ENCODE measurements at regions not wholly inside any gene's neighbourhood (a gene's known extent, or its start where the extent isn't known, plus 50 kb on each side); places are given as distances from the start of the nearest gene placed in this dataset.

- peak; percentile 24 for DNase-seq (ENCODE audit: low read depth)
Observed at GRCh38 chr15:85976986-85977385, 102.7 kb upstream of the AGBL1 start.

DNA sequence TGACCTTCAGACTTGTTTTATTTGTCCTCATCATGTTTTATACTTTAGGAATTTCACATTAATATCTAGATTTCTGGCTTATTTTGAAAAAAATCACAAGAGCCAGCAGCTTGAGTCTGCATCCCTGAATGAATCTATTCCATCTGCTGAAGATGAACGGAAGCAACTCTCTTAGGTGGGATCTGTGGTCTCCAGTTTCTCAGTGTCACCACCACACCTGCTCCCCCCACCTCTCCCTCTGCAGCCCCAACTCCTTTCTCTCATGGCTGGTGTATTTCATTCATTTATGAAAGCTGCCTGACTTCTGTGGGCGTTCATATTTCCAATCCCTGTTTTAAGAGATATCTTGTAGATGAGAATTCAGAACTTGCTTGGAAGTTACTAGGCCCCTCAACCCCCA lies 102.1 kb upstream of the AGBL1 start:
- DNase-seq (ENCODE audit: low read depth) = no peak

- no peak for DNase-seq (ENCODE audit: low read depth)
Observed at GRCh38 chr15:85979929-85980328, 99.7 kb upstream of the AGBL1 start.

- no peak for DNase-seq (ENCODE audit: low read depth)
Observed at GRCh38 chr15:85980946-85981345, 98.7 kb upstream of the AGBL1 start.

DNA sequence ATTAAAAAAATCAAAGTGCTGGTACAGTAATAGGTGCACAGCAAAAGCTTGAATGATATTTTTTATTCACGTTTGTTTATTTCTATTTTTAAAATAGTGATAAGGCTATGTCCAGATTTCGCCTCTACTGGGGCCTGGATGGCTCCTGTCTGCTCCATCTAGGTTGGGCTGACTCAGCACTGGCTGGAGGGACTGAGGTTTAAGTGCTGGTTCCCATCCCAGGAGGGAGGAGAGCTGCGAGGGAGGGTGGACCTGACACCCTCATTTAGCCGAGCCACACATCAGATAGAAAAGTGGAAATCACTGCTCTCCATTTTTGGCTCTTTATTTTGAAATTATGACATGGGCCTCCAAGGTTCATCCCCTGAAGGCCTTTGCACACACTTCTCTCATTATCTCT lies 95.4 kb upstream of the AGBL1 start:
- no peak for DNase-seq (ENCODE audit: low read depth)

GRCh38 chr15:85986116-85986515 lies 93.6 kb upstream of the AGBL1 start:
- DNase-seq (ENCODE audit: low read depth) = no peak

- DNase-seq (ENCODE audit: low read depth) = no peak
Observed at GRCh38 chr15:85986741-85987140, 92.9 kb upstream of the AGBL1 start.

GRCh38 chr15:85988741-85989140 lies 90.9 kb upstream of the AGBL1 start:
- no peak for DNase-seq (ENCODE audit: low read depth)

DNA sequence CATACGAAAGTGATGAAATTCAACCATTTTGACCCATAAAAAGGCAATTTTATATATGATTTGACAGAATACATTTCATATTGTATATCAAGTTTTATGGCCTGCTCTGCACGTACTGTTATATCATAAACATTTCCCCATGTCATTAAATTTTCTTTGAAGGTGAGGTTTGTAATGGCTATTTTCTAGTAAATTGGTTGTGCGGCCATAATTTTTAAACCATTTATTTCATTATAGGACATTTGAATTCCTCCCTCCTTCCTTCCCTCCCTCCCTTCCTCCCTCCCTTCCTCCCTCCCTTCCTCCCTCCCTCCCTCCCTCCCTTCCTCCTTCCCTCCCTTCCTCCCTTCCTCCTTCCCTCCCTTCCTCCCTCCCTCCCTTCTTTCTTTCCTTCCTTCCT lies 87.4 kb upstream of the AGBL1 start:
- no peak for DNase-seq (ENCODE audit: low read depth)

DNA sequence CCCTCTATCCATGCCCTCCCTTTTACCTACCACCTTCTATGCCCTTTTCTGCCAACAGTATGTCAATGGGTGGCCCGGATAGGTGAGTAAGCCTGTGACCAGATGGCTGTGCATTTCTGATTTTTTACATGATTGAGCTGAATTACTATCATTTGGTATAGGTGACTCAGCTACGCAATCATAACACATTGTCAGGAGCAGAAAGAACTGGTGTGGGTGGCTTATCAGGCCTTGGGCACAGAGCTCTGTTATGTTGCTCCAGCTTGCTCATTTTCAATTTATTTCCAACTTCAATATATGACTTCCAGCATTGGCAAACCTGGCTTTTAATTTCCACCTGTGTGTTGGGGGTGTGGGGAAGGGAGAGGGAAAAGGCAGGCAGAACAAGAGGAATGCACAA lies 86.6 kb upstream of the AGBL1 start:
- no peak for DNase-seq (ENCODE audit: low read depth)

- DNase-seq (ENCODE audit: low read depth) = no peak
Observed at GRCh38 chr15:85997618-85998017, 82.1 kb upstream of the AGBL1 start.

- no peak for DNase-seq (ENCODE audit: low read depth)
Observed at GRCh38 chr15:85999658-86000057, 80.0 kb upstream of the AGBL1 start.

- no peak for DNase-seq (ENCODE audit: low read depth)
Observed at GRCh38 chr15:86001200-86001599, 78.5 kb upstream of the AGBL1 start.

- no peak for DNase-seq (ENCODE audit: low read depth)
Observed at GRCh38 chr15:86002444-86002843, 77.2 kb upstream of the AGBL1 start.

GRCh38 chr15:86004061-86004460 lies 75.6 kb upstream of the AGBL1 start:
- no peak for DNase-seq (ENCODE audit: low read depth)

- no peak for DNase-seq (ENCODE audit: low read depth)
Observed at GRCh38 chr15:86006546-86006945, 73.1 kb upstream of the AGBL1 start.

- no peak for DNase-seq (ENCODE audit: low read depth)
Observed at GRCh38 chr15:86009727-86010126, 69.9 kb upstream of the AGBL1 start.

- DNase-seq (ENCODE audit: low read depth) = no peak
Observed at GRCh38 chr15:86010398-86010797, 69.3 kb upstream of the AGBL1 start.

DNA sequence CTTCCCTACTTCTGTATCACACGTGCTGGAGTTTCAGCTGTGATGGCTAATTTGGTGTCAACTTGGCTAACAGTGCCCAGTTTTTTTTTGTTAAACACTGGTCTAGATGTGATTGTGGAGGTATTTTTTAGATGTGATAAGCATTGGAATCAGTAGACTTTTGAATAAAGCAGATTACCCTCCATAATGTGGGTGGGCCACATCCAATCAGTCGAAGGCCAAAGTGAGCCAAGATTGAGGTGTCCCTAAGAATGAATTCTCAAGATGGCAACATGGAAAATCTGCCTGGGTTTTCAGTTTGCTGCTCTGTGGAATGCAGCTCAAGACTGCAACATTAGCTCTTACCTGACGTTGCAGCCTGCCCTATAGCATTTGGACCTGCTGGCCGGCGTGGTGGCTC lies 68.8 kb upstream of the AGBL1 start:
- DNase-seq (ENCODE audit: low read depth) = no peak

DNA sequence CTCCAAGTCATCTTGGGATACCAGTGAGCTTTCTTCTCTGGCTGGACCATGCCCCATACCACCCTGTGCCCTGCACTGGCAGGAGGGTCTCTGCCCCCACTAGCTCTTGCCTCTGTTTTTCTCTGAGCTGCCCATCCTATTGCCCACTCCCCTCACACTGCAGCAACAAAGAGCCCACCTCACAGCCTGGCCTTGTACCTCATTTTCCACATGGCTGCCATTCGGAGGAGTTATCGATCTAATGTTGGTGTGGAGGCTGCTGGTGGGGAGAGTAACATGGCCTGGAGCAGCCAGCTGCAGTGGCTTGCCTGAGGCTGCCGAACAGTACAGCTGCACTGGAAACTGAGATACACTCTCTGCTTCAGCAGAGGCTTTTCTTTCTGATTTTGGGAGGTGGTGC lies 65.7 kb upstream of the AGBL1 start:
- no peak for DNase-seq (ENCODE audit: low read depth)

DNA sequence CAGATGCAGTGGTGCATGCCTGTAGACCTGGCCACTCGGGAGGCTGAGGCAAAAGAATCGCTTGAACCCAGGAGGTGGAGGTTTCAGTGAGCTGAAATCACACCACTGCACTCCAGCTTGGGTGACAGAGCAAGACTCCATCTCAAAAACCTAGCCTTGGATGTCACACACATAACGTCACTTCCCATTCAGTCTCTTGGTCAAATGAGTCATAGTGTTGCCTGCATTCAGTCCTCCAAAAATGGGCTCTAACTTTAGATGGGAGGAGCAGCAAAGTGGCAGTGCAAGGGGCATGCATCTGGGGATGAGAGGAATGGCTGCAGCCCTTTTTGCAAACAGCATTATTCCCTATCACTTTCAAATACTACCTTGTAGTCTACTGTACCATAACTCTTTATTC lies 62.9 kb upstream of the AGBL1 start:
- no peak for DNase-seq (ENCODE audit: low read depth)

DNA sequence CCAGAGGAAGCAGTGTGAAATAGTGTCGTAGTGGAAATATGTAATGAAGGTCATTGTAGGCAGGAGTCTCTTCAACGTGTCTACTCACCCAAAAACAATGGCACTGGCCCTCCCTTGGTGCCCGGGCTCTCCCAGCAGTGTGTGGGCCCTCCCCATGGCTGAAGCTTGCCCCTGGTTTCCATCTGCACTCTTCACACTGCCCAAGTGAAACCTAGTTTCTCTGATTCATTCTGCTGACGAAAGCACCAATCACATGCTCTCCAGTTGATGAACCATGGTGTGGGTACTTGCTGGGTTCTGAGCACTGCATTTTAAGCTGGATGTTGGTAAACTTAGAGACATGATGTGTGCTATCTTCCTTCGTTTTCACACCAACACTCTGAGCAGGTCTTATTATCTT lies 61.0 kb upstream of the AGBL1 start:
- no peak for DNase-seq (ENCODE audit: low read depth)

- no peak for DNase-seq (ENCODE audit: low read depth)
Observed at GRCh38 chr15:86021281-86022264, 58.1 kb upstream of the AGBL1 start.

DNA sequence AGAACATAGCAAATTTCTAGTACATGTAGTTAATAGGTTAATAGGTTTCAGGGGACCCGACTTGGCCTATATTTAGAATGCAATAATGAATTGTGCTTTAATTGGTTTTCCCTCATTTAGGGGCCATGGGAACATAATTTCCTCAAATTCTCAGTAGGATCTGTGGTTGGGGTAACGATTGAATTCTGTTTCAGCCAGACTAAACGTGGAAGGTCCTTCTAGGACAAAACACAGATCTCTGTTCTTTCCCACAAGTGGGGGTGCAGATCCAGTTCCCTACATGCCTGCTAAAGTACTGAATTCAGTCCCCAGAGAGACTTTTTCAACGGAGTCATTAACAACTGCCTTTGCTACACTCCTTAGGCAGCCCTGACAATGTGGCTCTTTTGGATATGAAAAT lies 50.7 kb upstream of the AGBL1 start:
- DNase-seq (ENCODE audit: low read depth) = no peak
